ENCODE measurements at regions not wholly inside any gene's neighbourhood (a gene's known extent, or its start where the extent isn't known, plus 50 kb on each side); places are given as distances from the start of the nearest gene placed in this dataset.

DNA sequence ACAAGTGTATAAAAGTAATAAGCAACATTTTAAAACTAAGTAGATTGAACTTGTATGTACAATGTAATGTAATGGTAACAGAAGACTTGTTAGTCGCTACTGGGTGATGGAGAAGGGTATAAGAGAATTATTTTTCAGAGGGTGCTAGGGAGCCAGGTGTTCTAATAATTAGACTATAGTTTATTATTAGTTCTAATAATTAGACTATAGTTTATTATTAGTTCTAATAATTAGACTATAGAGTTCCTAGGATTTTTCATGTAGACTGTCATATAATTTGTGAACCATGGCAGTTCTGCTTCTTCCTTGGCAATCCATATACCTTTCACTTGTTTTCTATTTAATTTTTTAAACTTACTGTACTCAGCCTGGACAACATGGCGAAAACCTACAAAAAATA is 117.3 kb upstream of the TSPAN5 start:
- RAD21 ChIA-PET (ENCODE audit: low non-redundant PET in 1 of 2, low total read pairs in 2 of 2, uncharacterized antibody in 2 of 2, unreplicated experiment in 2 of 2) = no interaction called here
- 0 out of 2 replicates have a peak, but pooled peaks cover 3% of the 10 kb centered on the region for H3K9me2 ChIP-seq (ENCODE audit: insufficient read depth)
- BruUV-seq (replicated peaks) = no TSS peak

More for the DNA sequence above, 117.3 kb upstream of the TSPAN5 start:
- DNase-seq (ENCODE audit: low read depth, low spot score) (no peak), ATAC-seq (no peak)
- ChIA-PET CTCF (no interaction called here), POLR2A (no interaction called here)
- Histone ChIP-seq H3K4me1 (ENCODE audit: control insufficient read depth in 1 of 2, insufficient read depth in 2 of 2, low read length in 2 of 2) (peaks cover 0 to 10% of the 10 kb centered on the region in 2 experiments; a peak in 2 of 4 replicates), H3K9ac (ENCODE audit: low read length) (no peak overlapping the region), H3K27ac (ENCODE audit: low read depth, low read length) (no peak overlapping the region), H3K79me2 (ENCODE audit: insufficient read depth, low read length) (no peaks in the 10 kb centered on the region), H4K20me1 (ENCODE audit: insufficient read depth) (no peaks in the 10 kb centered on the region), H3K27me3 (ENCODE audit: insufficient read depth, low read length) (no peaks in the 10 kb centered on the region), H3K4me2 (ENCODE audit: low read length) (no peak overlapping the region), H2AFZ (ENCODE audit: low read depth, low read length, poor library complexity, severe bottlenecking) (no peak overlapping the region), H3K9me3 (ENCODE audit: control insufficient read depth in 1 of 2, insufficient read depth in 1 of 2, low read depth in 1 of 2, low read length in 2 of 2) (no peaks in the 10 kb centered on the region), H3K36me3 (ENCODE audit: control insufficient read depth in 1 of 2, insufficient read depth in 2 of 2, low read length in 2 of 2) (no peaks in the 10 kb centered on the region), H3K4me3 (replicated peaks in 1 of 2; ENCODE audit: low read depth in 1 of 2, low read length in 2 of 2) (no peak overlapping the region)
- intact Hi-C loops (cut with micrococcal nuclease) = no loop called here
- TF ChIP-seq ZFX (IDR thresholded peaks at IDR 0.05) (no peak), SRF (IDR thresholded peaks at IDR 0.05; ENCODE audit: low read depth) (no peak), YY1 (IDR thresholded peaks at IDR 0.05; ENCODE audit: extremely low read depth, insufficient replicate concordance, low read depth, low read length) (no peak), CEBPB (IDR thresholded peaks at IDR 0.05; ENCODE audit: low read depth) (no peak), JUND (IDR thresholded peaks at IDR 0.05) (no peak), ATF3 (IDR thresholded peaks at IDR 0.05) (no peak), MAX (IDR thresholded peaks at IDR 0.05) (no peak), EZH2phosphoT487 (IDR thresholded peaks at IDR 0.05; ENCODE audit: borderline replicate concordance) (no peak), RAD21 (IDR thresholded peaks at IDR 0.05; ENCODE audit: low read depth) (no peak), ZBTB33 (IDR thresholded peaks at IDR 0.05; ENCODE audit: extremely low read depth, insufficient replicate concordance, low read length) (no peak), POLR2A (IDR thresholded peaks at IDR 0.05; ENCODE audit: borderline replicate concordance, extremely low read depth, insufficient read depth, insufficient read length) (no peak), ZNF274 (IDR thresholded peaks at IDR 0.05; ENCODE audit: low read depth, low read length) (no peak), REST (IDR thresholded peaks at IDR 0.05; ENCODE audit: low read depth) (no peak)

All from HCT116 (cell line).